H1 (cell line): ENCODE measurements at regions not wholly inside any gene's neighbourhood (a gene's known extent, or its start where the extent isn't known, plus 50 kb on each side); places are given as distances from the start of the nearest gene placed in this dataset.
"Not testable (repeated sequence)": the region's sequence is repeated elsewhere in the genome, so short reads cannot be mapped to it uniquely, and the experiment has no call there.

Experiments
- CTCF ChIA-PET: fragments of 300-600 bp; sonication (Branson Sonifier 250); formaldehyde crosslinking; loops from one replicate; lab custom pipeline; 2021; ENCODE audit not compliant: partially characterized antibody; lab: Charles Lee
- POLR2A ChIA-PET: fragments of 300-600 bp; sonication (Branson Sonifier 250); formaldehyde crosslinking; loops from one replicate; lab custom pipeline; 2021; ENCODE audit warnings: inconsistent platforms; ENCODE audit not compliant: partially characterized antibody; lab: Charles Lee
- DNase-seq, 2 experiments: peaks; one replicate each; pipeline versions ENCODE4 v3.0.0 to v3.0.0-alpha.2; 2010 to 2022; ENCODE audit warnings: low spot score in 2 of 2, low read depth in 1 of 2, mixed read lengths in 1 of 2
- FAIRE-seq: peaks from 2 replicates; lab custom pipeline; 2011; peaks lifted over from hg19 to GRCh38; lab: Jason Lieb, UNC
- H2AFZ ChIP-seq: 2 replicates; pipeline ENCODE4 v1.8.1; 2012; ENCODE audit warnings: low read length, inconsistent platforms
- H2AK5ac ChIP-seq: 2 replicates; pipeline ENCODE4 v1.6.1; 2013; ENCODE audit warnings: low read depth, low read length
- H2BK120ac ChIP-seq: replicated peaks from 2 replicates; pipeline ENCODE3; 2013; ENCODE audit warnings: low read depth, low read length, inconsistent platforms
- H2BK12ac ChIP-seq: 2 replicates; pipeline ENCODE4 v1.6.1; 2013; ENCODE audit warnings: low read depth, low read length
- H2BK15ac ChIP-seq: 2 replicates; pipeline ENCODE4 v1.6.1; 2013; ENCODE audit warnings: low read length
- H2BK20ac ChIP-seq: 2 replicates; pipeline ENCODE4 v1.6.1; 2013; ENCODE audit warnings: low read length
- H2BK5ac ChIP-seq: 2 replicates; pipeline ENCODE4 v1.6.1; 2013; ENCODE audit warnings: low read depth, low read length
- H3K14ac ChIP-seq: 2 replicates; pipeline ENCODE4 v1.6.1; 2013; ENCODE audit warnings: inconsistent platforms; ENCODE audit not compliant: insufficient read length
- H3K18ac ChIP-seq: 2 replicates; pipeline ENCODE4 v1.6.1; 2013; ENCODE audit warnings: low read length; ENCODE audit errors: extremely low read depth
- H3K23ac ChIP-seq: 2 replicates; pipeline ENCODE4 v1.6.1; 2013; ENCODE audit warnings: inconsistent platforms; ENCODE audit not compliant: insufficient read length
- H3K23me2 ChIP-seq: 2 replicates; pipeline ENCODE4 v1.6.1; 2013; ENCODE audit warnings: low read depth, low read length
- H3K27ac ChIP-seq: 2 replicates; pipeline ENCODE4 v1.6.1; 2011; ENCODE audit warnings: low read depth, low read length, inconsistent platforms
- H3K27me3 ChIP-seq, 4 experiments: replicated peaks in 1 of 4; 1 replicate in 1 of 4; 2 replicates in 3 of 4; pipeline versions ENCODE4 v1.6.1 to v1.8.1; 2011 to 2013; ENCODE audit warnings: low read length in 3 of 4, mild to moderate bottlenecking in 3 of 4, inconsistent platforms in 2 of 4, mixed read lengths in 2 of 4, moderate library complexity in 1 of 4; ENCODE audit not compliant: control insufficient read depth in 3 of 4, insufficient read depth in 3 of 4; ENCODE audit errors: extremely low read depth in 1 of 4
- H3K36me3 ChIP-seq, 4 experiments: 2 replicates each; pipeline versions ENCODE4 v1.6.1 to v1.8.1; 2011 to 2013; ENCODE audit warnings: mild to moderate bottlenecking in 4 of 4, low read length in 3 of 4, moderate library complexity in 2 of 4, control low read depth in 1 of 4, inconsistent platforms in 1 of 4; ENCODE audit not compliant: insufficient read depth in 4 of 4, control insufficient read depth in 2 of 4
- H3K4ac ChIP-seq: replicated peaks from 2 replicates; pipeline ENCODE3; 2013; ENCODE audit warnings: low read length, low read depth, mixed read lengths, inconsistent platforms; ENCODE audit not compliant: insufficient read length
- H3K4me1 ChIP-seq, 4 experiments: replicated peaks in 1 of 4; 1 replicate in 1 of 4; 2 replicates in 3 of 4; pipeline versions ENCODE4 v1.6.1 to v1.8.1; 2011 to 2013; ENCODE audit warnings: low read length in 3 of 4, inconsistent platforms in 2 of 4, mixed read lengths in 1 of 4; ENCODE audit not compliant: insufficient read depth in 4 of 4, control insufficient read depth in 3 of 4
- H3K4me2 ChIP-seq, 2 experiments: 2 replicates each; pipeline versions ENCODE4 v1.6.1 to v1.8.1; 2011 to 2013; ENCODE audit warnings: low read depth in 2 of 2, low read length in 2 of 2, control low read depth in 1 of 2, inconsistent platforms in 1 of 2, mild to moderate bottlenecking in 1 of 2; ENCODE audit not compliant: insufficient read depth in 1 of 2
- H3K4me3 ChIP-seq, 4 experiments: fragments of 200-600, 300-600 bp in 1 of 4; sonication (generic), shearing (Covaris generic), sonication (Bioruptor Twin) in 1 of 4; 2 replicates each; pipeline versions ENCODE4 v1.5.1 to v1.8.1; 2011 to 2016; ENCODE audit warnings: low read length in 4 of 4, low read depth in 3 of 4, control low read depth in 2 of 4, inconsistent platforms in 2 of 4, mild to moderate bottlenecking in 2 of 4, mixed read lengths in 1 of 4, moderate library complexity in 1 of 4; ENCODE audit not compliant: insufficient read depth in 2 of 4; ENCODE audit errors: extremely low read depth in 1 of 4
- H3K56ac ChIP-seq: replicated peaks from 2 replicates; pipeline ENCODE3; 2013; ENCODE audit warnings: low read depth, mild to moderate bottlenecking, mixed read lengths, low read length, inconsistent platforms; ENCODE audit not compliant: insufficient read length
- H3K79me1 ChIP-seq: 2 replicates; pipeline ENCODE4 v1.6.1; 2013; ENCODE audit warnings: low read depth, low read length, control low read depth
- H3K79me2 ChIP-seq, 2 experiments: 2 replicates each; pipeline versions ENCODE4 v1.6.1 to v1.8.1; 2012 to 2013; ENCODE audit warnings: low read length in 2 of 2, mild to moderate bottlenecking in 2 of 2, inconsistent platforms in 1 of 2; ENCODE audit not compliant: insufficient read depth in 2 of 2, control insufficient read depth in 1 of 2
- H3K9ac ChIP-seq, 4 experiments: replicated peaks in 1 of 4; 1 replicate in 1 of 4; 2 replicates in 3 of 4; pipeline versions ENCODE4 v1.6.1 to v1.8.1; 2011 to 2013; ENCODE audit warnings: low read depth in 3 of 4, low read length in 3 of 4, control low read depth in 2 of 4, mild to moderate bottlenecking in 2 of 4, moderate library complexity in 2 of 4, inconsistent platforms in 1 of 4; ENCODE audit errors: extremely low read depth in 1 of 4
- H3K9me3 ChIP-seq, 2 experiments: 2 replicates each; pipeline versions ENCODE4 v1.6.1 to v1.8.1; 2012 to 2013; ENCODE audit warnings: mild to moderate bottlenecking in 2 of 2, moderate library complexity in 2 of 2, control low read depth in 1 of 2, inconsistent platforms in 1 of 2, low read depth in 1 of 2, low read length in 1 of 2, mixed read lengths in 1 of 2; ENCODE audit not compliant: insufficient read depth in 2 of 2
- H4K20me1 ChIP-seq, 2 experiments: replicated peaks in 1 of 2; 2 replicates each; pipeline versions ENCODE3 to v1.8.1; 2011 to 2013; ENCODE audit warnings: inconsistent platforms in 2 of 2, low read length in 2 of 2, mild to moderate bottlenecking in 1 of 2; ENCODE audit not compliant: insufficient read depth in 2 of 2, control insufficient read depth in 1 of 2
- H4K5ac ChIP-seq: 2 replicates; pipeline ENCODE4 v1.6.1; 2013; ENCODE audit warnings: low read length, low read depth, mixed read lengths, inconsistent platforms; ENCODE audit not compliant: insufficient read length
- H4K8ac ChIP-seq: 2 replicates; pipeline ENCODE4 v1.8.0; 2013; ENCODE audit warnings: mild to moderate bottlenecking, moderate library complexity, low read length, inconsistent platforms; ENCODE audit not compliant: insufficient read depth; ENCODE audit errors: extremely low read depth
- H4K91ac ChIP-seq: replicated peaks from 2 replicates; pipeline ENCODE3; 2013; ENCODE audit warnings: low read length, mixed read lengths, inconsistent platforms; ENCODE audit not compliant: insufficient read length
- WGBS, 2 experiments: shearing (Covaris generic) in 1 of 2; methylation state at CpG; one replicate each; pipeline versions ENCODE4 v1.1.6 to v1.1.7; 2013 to 2015; ENCODE audit warnings: low lambda C conversion rate in 2 of 2, mixed read lengths in 2 of 2, inconsistent platforms in 1 of 2, low coverage in 1 of 2, missing lambda C conversion rate in 1 of 2; ENCODE audit not compliant: insufficient replicate concordance in 2 of 2, insufficient coverage in 1 of 2, insufficient read length in 1 of 2; ENCODE audit errors: extremely low coverage in 1 of 2, missing lambda C conversion rate in 1 of 2; 5-methylcytosine and 5-hydroxymethylcytosine counted together

DNA sequence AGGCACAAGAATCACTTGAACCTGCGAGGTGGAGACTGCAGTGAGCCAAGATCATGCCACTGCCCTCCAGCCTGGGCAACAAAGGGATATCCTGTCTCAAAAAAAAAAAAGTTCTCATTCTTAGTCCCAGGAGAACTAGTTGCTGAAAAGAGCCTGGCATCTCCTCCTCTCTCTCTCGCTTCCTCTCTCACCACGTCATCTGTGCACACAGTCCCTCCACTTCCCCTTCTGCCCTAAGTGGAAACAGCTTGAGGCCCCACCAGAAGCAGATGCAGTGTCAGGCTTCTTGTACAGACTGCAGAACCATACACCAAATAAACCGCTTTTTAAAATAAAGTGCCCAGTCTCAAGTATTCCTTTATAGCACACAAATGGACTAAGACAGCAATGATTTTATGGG is 175.3 kb downstream of the NPIPA8 start:
- H3K23me2 ChIP-seq, H2BK5ac ChIP-seq, H3K9me3 ChIP-seq, H2BK12ac ChIP-seq, H3K9ac ChIP-seq, FAIRE-seq, H3K79me1 ChIP-seq, H3K23ac ChIP-seq, H2AK5ac ChIP-seq, DNase-seq, H3K79me2 ChIP-seq, H3K27me3 ChIP-seq, H4K20me1 ChIP-seq, H4K8ac ChIP-seq, H2BK120ac ChIP-seq, CTCF ChIA-PET, H3K4me2 ChIP-seq, POLR2A ChIA-PET, H3K4ac ChIP-seq, H3K18ac ChIP-seq, H2BK15ac ChIP-seq, H3K14ac ChIP-seq, H2AFZ ChIP-seq, H3K36me3 ChIP-seq, H4K5ac ChIP-seq, H2BK20ac ChIP-seq, H3K56ac ChIP-seq, H3K4me1 ChIP-seq, H3K27ac ChIP-seq, H4K91ac ChIP-seq, H3K4me3 ChIP-seq: not testable (repeated sequence)
- WGBS, 2 experiments: 90% methylated on average over 4 of the region's 4 CpGs; no CpG with 5 or more reads in 1 of the 2 experiments

DNA sequence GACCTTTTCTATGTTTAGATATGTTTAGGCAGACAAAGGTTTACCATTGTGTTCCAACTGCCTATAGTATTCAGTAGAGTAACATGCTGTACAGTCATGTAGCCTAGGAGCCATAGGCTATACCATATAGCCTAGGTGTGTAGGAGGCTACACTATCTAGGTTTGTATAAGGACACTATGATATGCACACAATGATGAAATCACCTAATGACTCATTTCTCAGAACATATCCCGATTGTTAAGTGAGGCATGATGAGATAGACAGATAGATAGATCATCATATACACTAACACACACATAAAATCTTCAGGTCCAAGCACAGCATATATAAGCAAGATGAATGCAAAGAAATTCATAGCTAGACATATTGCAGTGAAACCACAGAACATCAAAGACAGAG is 177.4 kb downstream of the NPIPA8 start:
- H3K9ac ChIP-seq, H3K36me3 ChIP-seq, H2BK120ac ChIP-seq, H3K9me3 ChIP-seq, H2BK20ac ChIP-seq, H4K20me1 ChIP-seq, H3K4ac ChIP-seq, H3K4me1 ChIP-seq, H3K27me3 ChIP-seq, H3K79me1 ChIP-seq, H3K79me2 ChIP-seq, H3K14ac ChIP-seq, FAIRE-seq, H4K8ac ChIP-seq, H2BK15ac ChIP-seq, H3K4me3 ChIP-seq, H2AFZ ChIP-seq, H3K27ac ChIP-seq, H2BK5ac ChIP-seq, H3K4me2 ChIP-seq, POLR2A ChIA-PET, DNase-seq, H3K23me2 ChIP-seq, H4K91ac ChIP-seq, H2AK5ac ChIP-seq, H3K23ac ChIP-seq, CTCF ChIA-PET, H3K56ac ChIP-seq, H3K18ac ChIP-seq, H4K5ac ChIP-seq, H2BK12ac ChIP-seq: not testable (repeated sequence)
- 88% methylated on average over 1 of the region's 1 CpG; no CpG with 5 or more reads in 1 of the 2 experiments for WGBS, 2 experiments
